SK-N-SH (cell line): ENCODE measurements at regions not wholly inside any gene's neighbourhood (a gene's known extent, or its start where the extent isn't known, plus 50 kb on each side); places are given as distances from the start of the nearest gene placed in this dataset.

Source experiments
- EP300 ChIP-seq, 2 experiments: IDR thresholded peaks; 2 replicates each; pipeline versions ENCODE4 v1.4.0 to v1.6.1; 2012; ENCODE audit warnings: borderline replicate concordance in 1 of 2, low read depth in 1 of 2, low read length in 1 of 2
- FOXM1 ChIP-seq: IDR thresholded peaks from 2 replicates; pipeline ENCODE4 v1.4.0; 2012; ENCODE audit warnings: low read depth, mild to moderate bottlenecking
- GABPA ChIP-seq: IDR thresholded peaks from 2 replicates; pipeline ENCODE4 v1.4.0; 2012; ENCODE audit warnings: low read depth, mild to moderate bottlenecking
- POLR2AphosphoS5 ChIP-seq: IDR thresholded peaks from 2 replicates; pipeline ENCODE4 v1.6.1; 2012; ENCODE audit warnings: low read depth, low read length
- SMC3 ChIP-seq: IDR thresholded peaks from 2 replicates; pipeline ENCODE4 v1.6.1; 2012; ENCODE audit warnings: low read depth, low read length, improper control_type of control experiment
- TEAD4 ChIP-seq: IDR thresholded peaks from 2 replicates; pipeline ENCODE4 v1.4.0; 2012; ENCODE audit warnings: mild to moderate bottlenecking, borderline replicate concordance; ENCODE audit not compliant: insufficient read depth
- TF ChIP-seq, protein P1 (sequence below): fragments of 200-600 bp; sonication (generic); IDR thresholded peaks from 2 replicates; pipeline ENCODE4 v1.6.1; 2017; ENCODE audit warnings: antibody characterized with exemption, mild to moderate bottlenecking, moderate library complexity

DNA sequence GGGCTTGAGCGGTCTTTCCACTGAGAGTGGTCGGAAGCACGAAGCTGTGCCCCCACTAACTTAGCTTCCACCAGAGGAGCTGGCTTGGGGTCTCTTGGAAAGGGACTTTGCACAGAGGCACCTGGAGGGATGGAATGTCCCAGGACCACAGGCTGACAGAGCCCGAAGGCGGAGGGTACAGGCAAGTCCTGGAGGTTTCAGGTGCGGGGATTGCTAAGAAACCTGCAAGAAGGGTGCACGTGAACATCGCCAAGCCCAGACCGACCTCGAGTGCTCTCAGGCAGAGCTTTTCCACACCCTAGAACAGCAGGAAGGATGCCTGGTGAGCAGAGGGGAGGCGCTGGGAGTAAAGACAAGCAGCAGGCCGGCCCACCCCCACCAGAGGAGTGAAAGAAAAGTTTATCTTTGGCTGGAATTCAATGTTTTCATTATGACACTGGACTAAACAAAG, 61.6 kb downstream of the SERPINA3 start:
- TF ChIP-seq, protein P1, sequence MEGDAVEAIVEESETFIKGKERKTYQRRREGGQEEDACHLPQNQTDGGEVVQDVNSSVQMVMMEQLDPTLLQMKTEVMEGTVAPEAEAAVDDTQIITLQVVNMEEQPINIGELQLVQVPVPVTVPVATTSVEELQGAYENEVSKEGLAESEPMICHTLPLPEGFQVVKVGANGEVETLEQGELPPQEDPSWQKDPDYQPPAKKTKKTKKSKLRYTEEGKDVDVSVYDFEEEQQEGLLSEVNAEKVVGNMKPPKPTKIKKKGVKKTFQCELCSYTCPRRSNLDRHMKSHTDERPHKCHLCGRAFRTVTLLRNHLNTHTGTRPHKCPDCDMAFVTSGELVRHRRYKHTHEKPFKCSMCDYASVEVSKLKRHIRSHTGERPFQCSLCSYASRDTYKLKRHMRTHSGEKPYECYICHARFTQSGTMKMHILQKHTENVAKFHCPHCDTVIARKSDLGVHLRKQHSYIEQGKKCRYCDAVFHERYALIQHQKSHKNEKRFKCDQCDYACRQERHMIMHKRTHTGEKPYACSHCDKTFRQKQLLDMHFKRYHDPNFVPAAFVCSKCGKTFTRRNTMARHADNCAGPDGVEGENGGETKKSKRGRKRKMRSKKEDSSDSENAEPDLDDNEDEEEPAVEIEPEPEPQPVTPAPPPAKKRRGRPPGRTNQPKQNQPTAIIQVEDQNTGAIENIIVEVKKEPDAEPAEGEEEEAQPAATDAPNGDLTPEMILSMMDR: no peak
- TF ChIP-seq EP300 (IDR thresholded peaks at IDR 0.05; ENCODE audit: borderline replicate concordance in 1 of 2, low read depth in 1 of 2, low read length in 1 of 2): no peak
- no peak for TF ChIP-seq TEAD4
- no peak for TF ChIP-seq GABPA
- no peak for TF ChIP-seq POLR2AphosphoS5
- TF ChIP-seq FOXM1: no peak
- TF ChIP-seq SMC3: no peak
